Tibial nerve (tissue), 4 donors: ENCODE measurements at regions not wholly inside any gene's neighbourhood (a gene's known extent, or its start where the extent isn't known, plus 50 kb on each side); places are given as distances from the start of the nearest gene placed in this dataset.

Source experiments
- DNase-seq, 2 donors: peaks; one replicate each; pipeline ENCODE4 v3.0.0-alpha.2; 2019; ENCODE audit warnings: low spot score in 2 of 2
- H3K27ac ChIP-seq, 4 donors: fragments of 200-600 bp; sonication (generic) in 3 of 4; one replicate each; pipeline ENCODE4 v1.5.1; 2017 to 2019; ENCODE audit warnings: mild to moderate bottlenecking in 1 of 4
- H3K27me3 ChIP-seq, 2 donors: fragments of 200-600 bp; sonication (generic) in 1 of 2; one replicate each; pipeline versions ENCODE4 v1.5.1 to v1.6.0; 2017 to 2019
- H3K36me3 ChIP-seq, 3 donors: fragments of 200-600 bp; sonication (generic); one replicate each; pipeline ENCODE4 v1.5.1; 2018 to 2019
- H3K4me1 ChIP-seq, 4 donors: fragments of 200-600 bp; sonication (generic) in 3 of 4; one replicate each; pipeline ENCODE4 v1.5.1; 2017 to 2019
- H3K4me3 ChIP-seq, 4 donors: fragments of 200-600 bp; sonication (generic) in 3 of 4; one replicate each; pipeline ENCODE4 v1.5.1; 2017 to 2019; ENCODE audit warnings: mild to moderate bottlenecking in 1 of 4, moderate library complexity in 1 of 4
- H3K9me3 ChIP-seq, 4 donors: fragments of 200-600 bp; sonication (generic) in 3 of 4; one replicate each; pipeline ENCODE4 v1.5.1; 2017 to 2019
- EP300 ChIP-seq, 2 donors: sonication (generic); formaldehyde crosslinking; IDR thresholded peaks; one replicate each; pipeline ENCODE4 v1.6.1; 2017; ENCODE audit warnings: antibody characterized with exemption in 2 of 2, mild to moderate bottlenecking in 1 of 2
- POLR2A ChIP-seq, 2 donors: fragments of 450-650 bp; IDR thresholded peaks; one replicate each; pipeline ENCODE4 v1.6.1; 2017; ENCODE audit warnings: antibody characterized with exemption in 2 of 2, mild to moderate bottlenecking in 2 of 2, moderate library complexity in 2 of 2
- WGBS, 2 donors: methylation state at CpG; one replicate each; pipeline ENCODE4 v1.1.5; 2018; 5-methylcytosine and 5-hydroxymethylcytosine counted together
- TF ChIP-seq, protein P1 (sequence below), 5 experiments: fragments of 200-600 bp in 3 of 5; fragments of 450-650 bp in 2 of 5; sonication (generic) in 3 of 5; IDR thresholded peaks; one replicate each; pipeline ENCODE4 v1.5.1; 2016 to 2019; ENCODE audit warnings: antibody characterized with exemption in 5 of 5, mild to moderate bottlenecking in 3 of 5, moderate library complexity in 2 of 5

DNA sequence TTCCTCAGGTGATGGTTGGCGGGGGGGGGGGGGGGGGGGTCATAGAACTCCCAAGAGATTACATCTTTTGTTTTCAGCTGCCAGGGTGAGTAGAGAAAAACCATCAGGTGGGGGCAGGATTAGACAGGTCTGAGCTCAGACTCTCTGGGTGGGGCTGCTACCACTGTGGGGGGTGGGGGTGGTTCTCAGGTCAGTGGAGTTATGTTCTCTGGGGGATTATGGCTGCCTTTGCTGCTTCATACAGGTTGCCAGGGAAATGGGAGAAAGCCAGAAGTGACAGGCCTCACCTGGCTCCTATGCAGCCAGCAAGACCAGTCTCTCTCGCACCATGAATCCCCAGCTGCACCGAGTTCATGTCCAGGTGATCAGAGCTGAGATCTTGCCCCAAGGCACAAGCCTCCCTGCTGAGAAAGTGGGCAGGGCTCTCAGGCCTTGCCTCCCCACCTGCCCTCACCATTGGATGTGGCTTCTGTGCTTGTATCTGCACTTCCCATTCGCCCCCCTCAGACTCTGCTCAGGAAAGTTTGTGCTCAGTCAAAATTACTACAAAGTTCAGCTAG is 828.1 kb downstream of the MCTP2 start:
- H3K4me3 ChIP-seq = no peak overlapping the region
- H3K27ac ChIP-seq = no peak overlapping the region
- H3K4me1 ChIP-seq = no peaks in the 10 kb centered on the region
- WGBS, 2 donors = 83 to 96% methylated on average over 4 of the region's 4 CpGs
- TF ChIP-seq EP300 (IDR thresholded peaks at IDR 0.05) = no peak
- no peak for TF ChIP-seq POLR2A (IDR thresholded peaks at IDR 0.05)
- TF ChIP-seq, protein P1, sequence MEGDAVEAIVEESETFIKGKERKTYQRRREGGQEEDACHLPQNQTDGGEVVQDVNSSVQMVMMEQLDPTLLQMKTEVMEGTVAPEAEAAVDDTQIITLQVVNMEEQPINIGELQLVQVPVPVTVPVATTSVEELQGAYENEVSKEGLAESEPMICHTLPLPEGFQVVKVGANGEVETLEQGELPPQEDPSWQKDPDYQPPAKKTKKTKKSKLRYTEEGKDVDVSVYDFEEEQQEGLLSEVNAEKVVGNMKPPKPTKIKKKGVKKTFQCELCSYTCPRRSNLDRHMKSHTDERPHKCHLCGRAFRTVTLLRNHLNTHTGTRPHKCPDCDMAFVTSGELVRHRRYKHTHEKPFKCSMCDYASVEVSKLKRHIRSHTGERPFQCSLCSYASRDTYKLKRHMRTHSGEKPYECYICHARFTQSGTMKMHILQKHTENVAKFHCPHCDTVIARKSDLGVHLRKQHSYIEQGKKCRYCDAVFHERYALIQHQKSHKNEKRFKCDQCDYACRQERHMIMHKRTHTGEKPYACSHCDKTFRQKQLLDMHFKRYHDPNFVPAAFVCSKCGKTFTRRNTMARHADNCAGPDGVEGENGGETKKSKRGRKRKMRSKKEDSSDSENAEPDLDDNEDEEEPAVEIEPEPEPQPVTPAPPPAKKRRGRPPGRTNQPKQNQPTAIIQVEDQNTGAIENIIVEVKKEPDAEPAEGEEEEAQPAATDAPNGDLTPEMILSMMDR (IDR thresholded peaks at IDR 0.05) = no peak
- no peaks in the 10 kb centered on the region for H3K27me3 ChIP-seq
- H3K36me3 ChIP-seq = no peaks in the 10 kb centered on the region
- DNase-seq = no peak
- H3K9me3 ChIP-seq = peaks cover 0 to 48% (median 5%) of the 10 kb centered on the region in 4 donors

- 85 to 92% methylated on average over 11 of the region's 11 CpGs for WGBS, 2 donors
- Histone ChIP-seq H3K36me3 (no peaks in the 10 kb centered on the region), H3K4me1 (peaks cover 0 to 2% (median 0%) of the 10 kb centered on the region in 4 donors), H3K27me3 (no peaks in the 10 kb centered on the region), H3K4me3 (no peak overlapping the region), H3K9me3 (peaks cover 0 to 9% (median 0%) of the 10 kb centered on the region in 4 donors), H3K27ac (no peak overlapping the region)
- DNase-seq = no peak
- TF ChIP-seq, protein P1 (IDR thresholded peaks at IDR 0.05) = no peak
- no peak for TF ChIP-seq EP300 (IDR thresholded peaks at IDR 0.05)
- TF ChIP-seq POLR2A (IDR thresholded peaks at IDR 0.05) = no peak
These were observed 837.5 kb downstream of the MCTP2 start for GRCh38 chr15:95068701-95069521.

DNA sequence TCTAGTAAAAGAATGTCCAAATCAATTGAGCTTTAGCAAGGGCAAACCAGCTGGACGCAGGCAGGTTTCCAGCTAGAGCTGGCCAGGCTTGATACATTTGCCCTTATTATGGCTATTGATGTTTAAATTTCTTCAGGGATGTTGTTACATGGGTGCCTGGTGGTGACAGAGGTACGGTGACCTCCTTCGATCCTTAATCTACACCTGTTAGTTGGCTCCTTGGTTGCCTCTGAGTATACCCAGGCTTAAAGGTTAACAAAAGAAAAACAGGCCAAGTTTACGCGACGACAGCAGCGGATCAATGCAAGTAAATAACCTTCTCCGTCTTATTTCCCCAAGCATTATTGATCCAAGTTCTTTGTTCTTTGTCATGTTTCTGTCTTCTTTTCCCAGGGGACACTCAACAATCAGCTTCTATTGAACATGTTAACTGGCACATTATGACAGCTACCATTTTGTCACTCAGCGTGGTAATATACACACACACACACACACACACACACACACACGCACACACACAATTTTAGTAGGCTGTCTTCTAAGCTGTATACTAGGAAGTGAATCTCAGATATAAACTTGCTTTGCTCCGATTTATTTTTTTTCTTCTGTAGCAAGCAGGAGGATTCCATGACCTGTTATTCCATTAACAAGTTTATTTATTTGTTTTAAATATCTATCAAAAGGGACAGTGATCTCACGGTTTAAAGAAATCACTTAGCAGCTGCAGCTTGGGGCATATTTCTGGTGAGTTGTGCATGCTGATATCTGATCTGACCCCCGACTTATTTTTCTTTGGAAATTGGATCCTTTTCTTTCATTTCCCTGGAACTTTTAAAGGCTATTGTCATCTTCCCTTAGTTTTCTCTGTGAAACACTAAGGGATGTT is 844.7 kb downstream of the MCTP2 start:
- no peak for DNase-seq
- no peaks in the 10 kb centered on the region for H3K9me3 ChIP-seq
- H3K4me3 ChIP-seq = no peak overlapping the region
- H3K4me1 ChIP-seq = peaks cover 0 to 5% (median 0%) of the 10 kb centered on the region in 4 donors
- TF ChIP-seq, protein P1 (IDR thresholded peaks at IDR 0.05) = no peak
- no peak for TF ChIP-seq POLR2A (IDR thresholded peaks at IDR 0.05)
- TF ChIP-seq EP300 (IDR thresholded peaks at IDR 0.05) = no peak
- no peaks in the 10 kb centered on the region for H3K36me3 ChIP-seq
- 73 to 82% methylated on average over 13 of the region's 13 CpGs for WGBS, 2 donors
- H3K27ac ChIP-seq = no peak overlapping the region
- H3K27me3 ChIP-seq = no peaks in the 10 kb centered on the region

- no peak for DNase-seq
- H3K36me3 ChIP-seq = no peaks in the 10 kb centered on the region
- no peaks in the 10 kb centered on the region for H3K27me3 ChIP-seq
- no peak overlapping the region for H3K27ac ChIP-seq
- no peak overlapping the region for H3K4me3 ChIP-seq
- no peaks in the 10 kb centered on the region for H3K9me3 ChIP-seq
- TF ChIP-seq POLR2A (IDR thresholded peaks at IDR 0.05) (no peak), EP300 (IDR thresholded peaks at IDR 0.05) (no peak)
- TF ChIP-seq, protein P1 (IDR thresholded peaks at IDR 0.05) = no peak
- peaks cover 0 to 5% (median 0%) of the 10 kb centered on the region in 4 donors for H3K4me1 ChIP-seq
These were observed 845.3 kb downstream of the MCTP2 start for GRCh38 chr15:95076678-95076990.
